H1 (cell line): ENCODE measurements at regions not wholly inside any gene's neighbourhood (a gene's known extent, or its start where the extent isn't known, plus 50 kb on each side); places are given as distances from the start of the nearest gene placed in this dataset.

Experiments used
- CTCF ChIA-PET: fragments of 300-600 bp; sonication (Branson Sonifier 250); formaldehyde crosslinking; loops from one replicate; lab custom pipeline; 2021; ENCODE audit not compliant: partially characterized antibody; lab: Charles Lee
- POLR2A ChIA-PET: fragments of 300-600 bp; sonication (Branson Sonifier 250); formaldehyde crosslinking; loops from one replicate; lab custom pipeline; 2021; ENCODE audit warnings: inconsistent platforms; ENCODE audit not compliant: partially characterized antibody; lab: Charles Lee
- DNase-seq, 2 experiments: peaks; one replicate each; pipeline versions ENCODE4 v3.0.0 to v3.0.0-alpha.2; 2010 to 2022; ENCODE audit warnings: low spot score in 2 of 2, low read depth in 1 of 2, mixed read lengths in 1 of 2
- FAIRE-seq: peaks from 2 replicates; lab custom pipeline; 2011; peaks lifted over from hg19 to GRCh38; lab: Jason Lieb, UNC
- H2AFZ ChIP-seq: 2 replicates; pipeline ENCODE4 v1.8.1; 2012; ENCODE audit warnings: low read length, inconsistent platforms
- H2AK5ac ChIP-seq: 2 replicates; pipeline ENCODE4 v1.6.1; 2013; ENCODE audit warnings: low read depth, low read length
- H2BK120ac ChIP-seq: replicated peaks from 2 replicates; pipeline ENCODE3; 2013; ENCODE audit warnings: low read depth, low read length, inconsistent platforms
- H2BK12ac ChIP-seq: 2 replicates; pipeline ENCODE4 v1.6.1; 2013; ENCODE audit warnings: low read depth, low read length
- H2BK15ac ChIP-seq: 2 replicates; pipeline ENCODE4 v1.6.1; 2013; ENCODE audit warnings: low read length
- H2BK20ac ChIP-seq: 2 replicates; pipeline ENCODE4 v1.6.1; 2013; ENCODE audit warnings: low read length
- H2BK5ac ChIP-seq: 2 replicates; pipeline ENCODE4 v1.6.1; 2013; ENCODE audit warnings: low read depth, low read length
- H3K14ac ChIP-seq: 2 replicates; pipeline ENCODE4 v1.6.1; 2013; ENCODE audit warnings: inconsistent platforms; ENCODE audit not compliant: insufficient read length
- H3K18ac ChIP-seq: 2 replicates; pipeline ENCODE4 v1.6.1; 2013; ENCODE audit warnings: low read length; ENCODE audit errors: extremely low read depth
- H3K23ac ChIP-seq: 2 replicates; pipeline ENCODE4 v1.6.1; 2013; ENCODE audit warnings: inconsistent platforms; ENCODE audit not compliant: insufficient read length
- H3K23me2 ChIP-seq: 2 replicates; pipeline ENCODE4 v1.6.1; 2013; ENCODE audit warnings: low read depth, low read length
- H3K27ac ChIP-seq: 2 replicates; pipeline ENCODE4 v1.6.1; 2011; ENCODE audit warnings: low read depth, low read length, inconsistent platforms
- H3K27me3 ChIP-seq, 4 experiments: replicated peaks in 1 of 4; 1 replicate in 1 of 4; 2 replicates in 3 of 4; pipeline versions ENCODE4 v1.6.1 to v1.8.1; 2011 to 2013; ENCODE audit warnings: low read length in 3 of 4, mild to moderate bottlenecking in 3 of 4, inconsistent platforms in 2 of 4, mixed read lengths in 2 of 4, moderate library complexity in 1 of 4; ENCODE audit not compliant: control insufficient read depth in 3 of 4, insufficient read depth in 3 of 4; ENCODE audit errors: extremely low read depth in 1 of 4
- H3K36me3 ChIP-seq, 4 experiments: 2 replicates each; pipeline versions ENCODE4 v1.6.1 to v1.8.1; 2011 to 2013; ENCODE audit warnings: mild to moderate bottlenecking in 4 of 4, low read length in 3 of 4, moderate library complexity in 2 of 4, control low read depth in 1 of 4, inconsistent platforms in 1 of 4; ENCODE audit not compliant: insufficient read depth in 4 of 4, control insufficient read depth in 2 of 4
- H3K4ac ChIP-seq: replicated peaks from 2 replicates; pipeline ENCODE3; 2013; ENCODE audit warnings: low read length, low read depth, mixed read lengths, inconsistent platforms; ENCODE audit not compliant: insufficient read length
- H3K4me1 ChIP-seq, 4 experiments: replicated peaks in 1 of 4; 1 replicate in 1 of 4; 2 replicates in 3 of 4; pipeline versions ENCODE4 v1.6.1 to v1.8.1; 2011 to 2013; ENCODE audit warnings: low read length in 3 of 4, inconsistent platforms in 2 of 4, mixed read lengths in 1 of 4; ENCODE audit not compliant: insufficient read depth in 4 of 4, control insufficient read depth in 3 of 4
- H3K4me2 ChIP-seq, 2 experiments: 2 replicates each; pipeline versions ENCODE4 v1.6.1 to v1.8.1; 2011 to 2013; ENCODE audit warnings: low read depth in 2 of 2, low read length in 2 of 2, control low read depth in 1 of 2, inconsistent platforms in 1 of 2, mild to moderate bottlenecking in 1 of 2; ENCODE audit not compliant: insufficient read depth in 1 of 2
- H3K4me3 ChIP-seq, 4 experiments: fragments of 200-600, 300-600 bp in 1 of 4; sonication (generic), shearing (Covaris generic), sonication (Bioruptor Twin) in 1 of 4; 2 replicates each; pipeline versions ENCODE4 v1.5.1 to v1.8.1; 2011 to 2016; ENCODE audit warnings: low read length in 4 of 4, low read depth in 3 of 4, control low read depth in 2 of 4, inconsistent platforms in 2 of 4, mild to moderate bottlenecking in 2 of 4, mixed read lengths in 1 of 4, moderate library complexity in 1 of 4; ENCODE audit not compliant: insufficient read depth in 2 of 4; ENCODE audit errors: extremely low read depth in 1 of 4
- H3K56ac ChIP-seq: replicated peaks from 2 replicates; pipeline ENCODE3; 2013; ENCODE audit warnings: low read depth, mild to moderate bottlenecking, mixed read lengths, low read length, inconsistent platforms; ENCODE audit not compliant: insufficient read length
- H3K79me1 ChIP-seq: 2 replicates; pipeline ENCODE4 v1.6.1; 2013; ENCODE audit warnings: low read depth, low read length, control low read depth
- H3K79me2 ChIP-seq, 2 experiments: 2 replicates each; pipeline versions ENCODE4 v1.6.1 to v1.8.1; 2012 to 2013; ENCODE audit warnings: low read length in 2 of 2, mild to moderate bottlenecking in 2 of 2, inconsistent platforms in 1 of 2; ENCODE audit not compliant: insufficient read depth in 2 of 2, control insufficient read depth in 1 of 2
- H3K9ac ChIP-seq, 4 experiments: replicated peaks in 1 of 4; 1 replicate in 1 of 4; 2 replicates in 3 of 4; pipeline versions ENCODE4 v1.6.1 to v1.8.1; 2011 to 2013; ENCODE audit warnings: low read depth in 3 of 4, low read length in 3 of 4, control low read depth in 2 of 4, mild to moderate bottlenecking in 2 of 4, moderate library complexity in 2 of 4, inconsistent platforms in 1 of 4; ENCODE audit errors: extremely low read depth in 1 of 4
- H3K9me3 ChIP-seq, 2 experiments: 2 replicates each; pipeline versions ENCODE4 v1.6.1 to v1.8.1; 2012 to 2013; ENCODE audit warnings: mild to moderate bottlenecking in 2 of 2, moderate library complexity in 2 of 2, control low read depth in 1 of 2, inconsistent platforms in 1 of 2, low read depth in 1 of 2, low read length in 1 of 2, mixed read lengths in 1 of 2; ENCODE audit not compliant: insufficient read depth in 2 of 2
- H4K20me1 ChIP-seq, 2 experiments: replicated peaks in 1 of 2; 2 replicates each; pipeline versions ENCODE3 to v1.8.1; 2011 to 2013; ENCODE audit warnings: inconsistent platforms in 2 of 2, low read length in 2 of 2, mild to moderate bottlenecking in 1 of 2; ENCODE audit not compliant: insufficient read depth in 2 of 2, control insufficient read depth in 1 of 2
- H4K5ac ChIP-seq: 2 replicates; pipeline ENCODE4 v1.6.1; 2013; ENCODE audit warnings: low read length, low read depth, mixed read lengths, inconsistent platforms; ENCODE audit not compliant: insufficient read length
- H4K8ac ChIP-seq: 2 replicates; pipeline ENCODE4 v1.8.0; 2013; ENCODE audit warnings: mild to moderate bottlenecking, moderate library complexity, low read length, inconsistent platforms; ENCODE audit not compliant: insufficient read depth; ENCODE audit errors: extremely low read depth
- H4K91ac ChIP-seq: replicated peaks from 2 replicates; pipeline ENCODE3; 2013; ENCODE audit warnings: low read length, mixed read lengths, inconsistent platforms; ENCODE audit not compliant: insufficient read length
- ASH2L ChIP-seq: fragments of 200-600, 300-600 bp; sonication (generic); IDR thresholded peaks from one replicate; pipeline ENCODE4 v1.7.1; 2017; ENCODE audit warnings: low read length
- CBX8 ChIP-seq: fragments of 300-800, 300-1000 bp; sonication (generic); IDR thresholded peaks from 2 replicates; pipeline ENCODE4 v1.7.1; 2016; ENCODE audit warnings: low read depth, low read length, borderline replicate concordance
- CREB1 ChIP-seq: IDR thresholded peaks from 2 replicates; pipeline ENCODE4 v1.6.1; 2012; ENCODE audit warnings: inconsistent platforms
- E2F6 ChIP-seq: IDR thresholded peaks from 2 replicates; pipeline ENCODE4 v1.6.1; 2012; ENCODE audit warnings: inconsistent platforms
- EZH2 ChIP-seq: fragments of 200-600 bp; sonication (generic); IDR thresholded peaks from 2 replicates; pipeline ENCODE4 v1.7.1; 2012; ENCODE audit warnings: low read depth, mild to moderate bottlenecking, moderate library complexity, low read length, inconsistent platforms; ENCODE audit not compliant: severe bottlenecking
- JUN ChIP-seq: IDR thresholded peaks from 2 replicates; pipeline ENCODE4 v1.6.1; 2011; ENCODE audit warnings: low read depth, mild to moderate bottlenecking, improper control_type of control experiment, low read length
- NANOG ChIP-seq: IDR thresholded peaks from 2 replicates; pipeline ENCODE4 v1.6.1; 2011; ENCODE audit warnings: low read length, low read depth, mild to moderate bottlenecking, inconsistent platforms; ENCODE audit not compliant: insufficient read depth, poor library complexity, severe bottlenecking
- POLR2A ChIP-seq, 2 experiments: IDR thresholded peaks; 1 replicate in 1 of 2; 2 replicates in 1 of 2; pipeline ENCODE4 v1.6.1; 2011; ENCODE audit warnings: low read depth in 2 of 2, low read length in 2 of 2, mild to moderate bottlenecking in 2 of 2; ENCODE audit errors: control extremely low read depth in 1 of 2
- SP2 ChIP-seq: IDR thresholded peaks from 2 replicates; pipeline ENCODE4 v1.6.1; 2012; ENCODE audit warnings: mild to moderate bottlenecking, low read length, inconsistent platforms
- SUZ12 ChIP-seq: fragments of 200-600 bp; sonication (generic); IDR thresholded peaks from 2 replicates; pipeline ENCODE4 v1.6.1; 2012; ENCODE audit warnings: mild to moderate bottlenecking, inconsistent platforms, low read length, moderate library complexity, mixed read lengths
- USF2 ChIP-seq: IDR thresholded peaks from 2 replicates; pipeline ENCODE4 v1.6.1; 2011; ENCODE audit warnings: low read length, improper control_type of control experiment
- WGBS, 2 experiments: shearing (Covaris generic) in 1 of 2; methylation state at CpG; one replicate each; pipeline versions ENCODE4 v1.1.6 to v1.1.7; 2013 to 2015; ENCODE audit warnings: low lambda C conversion rate in 2 of 2, mixed read lengths in 2 of 2, inconsistent platforms in 1 of 2, low coverage in 1 of 2, missing lambda C conversion rate in 1 of 2; ENCODE audit not compliant: insufficient replicate concordance in 2 of 2, insufficient coverage in 1 of 2, insufficient read length in 1 of 2; ENCODE audit errors: extremely low coverage in 1 of 2, missing lambda C conversion rate in 1 of 2; 5-methylcytosine and 5-hydroxymethylcytosine counted together
- TF ChIP-seq, protein P1 (sequence below): IDR thresholded peaks from 2 replicates; pipeline ENCODE4 v1.6.1; 2012; ENCODE audit warnings: inconsistent platforms

- Histone ChIP-seq H4K20me1 (no peaks in the 10 kb centered on the region), H3K4me1 (peaks cover 13 to 41% (median 34%) of the 10 kb centered on the region in 4 experiments; a peak in 6 of 7 replicates), H3K23ac (no peak overlapping the region), H4K5ac (no peak overlapping the region), H2BK20ac (peak overlapping the region; percentile 99), H3K18ac (peak overlapping the region; percentile 91), H2BK120ac (peak overlapping the region; percentile 93), H4K91ac (peak overlapping the region; percentile 88), H3K27ac (no peak overlapping the region), H3K14ac (no peak overlapping the region), H3K79me1 (no peaks in the 10 kb centered on the region), H3K36me3 (peaks cover 0 to 10% (median under 1%) of the 10 kb centered on the region in 4 experiments; a peak in 2 of 8 replicates), H2BK12ac (peak overlapping the region; percentile 91), H3K4me2 (peak overlapping the region; percentile 6 to 76; a peak in 3 of 4 replicates), H3K27me3 (no peaks in the 10 kb centered on the region), H2BK15ac (no peak overlapping the region), H3K9me3 (peaks cover 4 to 8% of the 10 kb centered on the region in 2 experiments), H2AFZ (no peak overlapping the region), H3K9ac (no peak overlapping the region), H3K79me2 (no peaks in the 10 kb centered on the region), H2BK5ac (peak overlapping the region; percentile 98; the same call in 1 of the 2 replicates), H3K4ac (peak overlapping the region; percentile 71), H3K23me2 (no peaks in the 10 kb centered on the region; the same call in none of the 2 replicates), H3K4me3 (peak overlapping the region in 1 of 4 experiments; percentile 45; a peak in 1 of 8 replicates), H4K8ac (no peak overlapping the region), H3K56ac (peak overlapping the region; percentile 17), H2AK5ac (peak overlapping the region; percentile 94)
- DNase-seq (no peak), FAIRE-seq (peak; percentile 7)
- POLR2A ChIA-PET: no interaction called here
- CTCF ChIA-PET: interaction anchor here (0.9 kb wide), 1 partner anchor 15 kb away, joined by 3 read pairs; no protein-coding TSS in a partner anchor
- 52% methylated on average over 3 of the region's 3 CpGs; no CpG with 5 or more reads in 1 of the 2 experiments for WGBS, 2 experiments
- TF ChIP-seq POLR2A (IDR thresholded peaks at IDR 0.05; ENCODE audit: control extremely low read depth in 1 of 2, low read depth in 2 of 2, low read length in 2 of 2) (no peak), USF2 (no peak), JUN (no peak), CBX8 (no peak), SP2 (no peak), SUZ12 (no peak), ASH2L (no peak), CREB1 (no peak), NANOG (no peak), EZH2 (no peak), E2F6 (no peak)
- TF ChIP-seq, protein P1, sequence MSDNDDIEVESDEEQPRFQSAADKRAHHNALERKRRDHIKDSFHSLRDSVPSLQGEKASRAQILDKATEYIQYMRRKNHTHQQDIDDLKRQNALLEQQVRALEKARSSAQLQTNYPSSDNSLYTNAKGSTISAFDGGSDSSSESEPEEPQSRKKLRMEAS: no peak
Observed at GRCh38 chr6:14382678-14383236, 265.2 kb downstream of the CD83 start.
